DOHH2 (cell line): ENCODE measurements at regions not wholly inside any gene's neighbourhood (a gene's known extent, or its start where the extent isn't known, plus 50 kb on each side); places are given as distances from the start of the nearest gene placed in this dataset.

Source experiments
- H3F3A ChIP-seq: fragments of 200-600 bp; sonication (generic), shearing (Covaris generic); 2 replicates; pipeline ENCODE4 v1.6.0; 2016; ENCODE audit warnings: antibody characterized with exemption, mild to moderate bottlenecking; ENCODE audit not compliant: control insufficient read depth, insufficient read depth
- H3K27ac ChIP-seq: fragments of 200-600 bp; sonication (generic); 2 replicates; pipeline ENCODE4 v1.5.1; 2014; ENCODE audit warnings: low read depth, mild to moderate bottlenecking, low read length, moderate library complexity
- H3K27me3 ChIP-seq: fragments of 200-600 bp; sonication (generic); 2 replicates; pipeline ENCODE4 v1.6.1; 2014; ENCODE audit warnings: mild to moderate bottlenecking, low read length, mixed read lengths; ENCODE audit not compliant: control insufficient read depth
- H3K36me3 ChIP-seq: fragments of 200-600 bp; sonication (generic); 2 replicates; pipeline ENCODE4 v1.6.1; 2014; ENCODE audit warnings: mild to moderate bottlenecking, low read length, moderate library complexity, mixed read lengths; ENCODE audit not compliant: control insufficient read depth
- H3K4me1 ChIP-seq: fragments of 200-600 bp; sonication (generic); 2 replicates; pipeline ENCODE4 v1.6.1; 2014; ENCODE audit warnings: mild to moderate bottlenecking, low read length, mixed read lengths; ENCODE audit not compliant: control insufficient read depth
- H3K4me2 ChIP-seq: fragments of 200-600 bp; sonication (generic); 2 replicates; pipeline ENCODE4 v1.6.0; 2014; ENCODE audit warnings: mild to moderate bottlenecking, low read length, moderate library complexity
- H3K4me3 ChIP-seq: fragments of 200-600 bp; sonication (generic); 2 replicates; pipeline ENCODE4 v1.5.1; 2014; ENCODE audit warnings: mild to moderate bottlenecking, low read length, mixed read lengths
- H3K79me2 ChIP-seq: fragments of 200-600 bp; sonication (generic); 2 replicates; pipeline ENCODE4 v1.6.1; 2014; ENCODE audit warnings: mild to moderate bottlenecking, low read length, mixed read lengths; ENCODE audit not compliant: control insufficient read depth
- H3K9me2 ChIP-seq: fragments of 200-600 bp; sonication (generic); replicated peaks from 2 replicates; pipeline ENCODE4 v1.6.1; 2014; ENCODE audit warnings: mild to moderate bottlenecking, low read length, mixed read lengths; ENCODE audit not compliant: control insufficient read depth
- H3K9me3 ChIP-seq: fragments of 200-600 bp; sonication (generic); 2 replicates; pipeline ENCODE4 v1.6.1; 2014; ENCODE audit warnings: antibody characterized with exemption, low read length, mixed read lengths; ENCODE audit not compliant: control insufficient read depth, insufficient read depth
- H4K20me1 ChIP-seq: fragments of 200-600 bp; sonication (generic); 2 replicates; pipeline ENCODE4 v1.6.0; 2014; ENCODE audit warnings: low read depth, mild to moderate bottlenecking, antibody characterized with exemption, low read length, moderate library complexity; ENCODE audit not compliant: control insufficient read depth, insufficient read depth
- EZH2phosphoT487 ChIP-seq: fragments of 200-600 bp; sonication (generic); IDR thresholded peaks from 2 replicates; pipeline ENCODE4 v1.6.1; 2017; ENCODE audit warnings: borderline replicate concordance, mild to moderate bottlenecking, antibody characterized with exemption, low read length, moderate library complexity, mixed read lengths
- TF ChIP-seq, protein P1 (sequence below): fragments of 200-600 bp; sonication (generic); IDR thresholded peaks from one replicate; pipeline ENCODE4 v1.5.1; 2014; ENCODE audit warnings: antibody characterized with exemption, mild to moderate bottlenecking, low read depth, low read length; ENCODE audit not compliant: poor library complexity, severe bottlenecking

DNA sequence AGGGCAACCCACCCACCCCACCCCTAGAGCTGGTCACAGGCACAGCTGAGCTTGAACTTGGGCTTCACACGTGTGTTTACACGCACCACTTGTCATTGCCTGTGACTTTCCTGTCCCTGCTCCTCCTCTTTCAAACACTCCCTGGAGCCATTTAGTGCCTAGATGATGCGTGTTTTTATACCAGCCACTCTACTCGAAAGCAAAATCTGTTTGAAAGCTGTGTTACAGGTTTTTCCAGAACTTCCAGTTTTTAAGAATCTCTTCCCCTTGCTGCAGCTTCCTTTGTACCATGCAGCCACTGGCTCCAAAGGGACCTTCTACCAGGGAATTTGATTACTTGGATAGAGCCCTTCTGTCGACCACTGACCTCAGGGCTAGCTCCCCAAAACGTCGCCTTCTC, 78.8 kb upstream of the SPRY4 start:
- no peak overlapping the region for H3K27ac ChIP-seq

DNA sequence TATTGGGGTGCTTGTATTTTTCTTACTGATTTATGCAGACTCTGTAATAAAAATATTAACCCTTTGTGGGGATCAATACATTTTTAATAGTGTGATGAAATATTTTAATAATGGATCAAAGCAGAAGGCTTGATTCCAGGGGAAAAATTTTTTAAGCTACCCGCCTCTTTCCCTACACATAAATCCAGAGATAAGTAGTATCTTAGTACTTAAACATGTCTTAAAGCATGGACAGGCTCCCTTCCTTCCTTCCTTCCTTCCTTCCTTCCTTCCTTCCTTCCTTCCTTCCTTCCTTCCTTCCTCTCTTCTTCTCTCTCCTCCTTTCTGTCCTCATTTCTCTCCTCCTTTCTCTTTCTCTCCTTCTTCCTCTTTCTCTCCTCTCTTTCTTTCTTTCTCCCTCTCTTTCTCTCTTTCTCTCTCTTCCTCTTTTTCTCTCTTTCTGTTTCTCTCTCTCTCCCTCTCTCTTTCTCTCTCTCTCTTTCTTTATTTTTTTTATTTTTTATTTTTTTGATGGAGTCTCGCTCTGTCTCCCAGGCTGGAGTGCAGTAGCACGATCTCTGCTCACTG, 78.0 kb upstream of the SPRY4 start:
- H3K9me2 ChIP-seq = no peaks in the 10 kb centered on the region
- H3K4me2 ChIP-seq = no peak overlapping the region
- peaks cover 12% of the 10 kb centered on the region for H3K27me3 ChIP-seq
- no peaks in the 10 kb centered on the region for H3K79me2 ChIP-seq
- no peaks in the 10 kb centered on the region for H3K9me3 ChIP-seq
- no peaks in the 10 kb centered on the region for H3K36me3 ChIP-seq
- H3F3A ChIP-seq = no peaks in the 10 kb centered on the region
- no peaks in the 10 kb centered on the region for H4K20me1 ChIP-seq
- H3K4me3 ChIP-seq = no peak overlapping the region
- TF ChIP-seq, protein P1, sequence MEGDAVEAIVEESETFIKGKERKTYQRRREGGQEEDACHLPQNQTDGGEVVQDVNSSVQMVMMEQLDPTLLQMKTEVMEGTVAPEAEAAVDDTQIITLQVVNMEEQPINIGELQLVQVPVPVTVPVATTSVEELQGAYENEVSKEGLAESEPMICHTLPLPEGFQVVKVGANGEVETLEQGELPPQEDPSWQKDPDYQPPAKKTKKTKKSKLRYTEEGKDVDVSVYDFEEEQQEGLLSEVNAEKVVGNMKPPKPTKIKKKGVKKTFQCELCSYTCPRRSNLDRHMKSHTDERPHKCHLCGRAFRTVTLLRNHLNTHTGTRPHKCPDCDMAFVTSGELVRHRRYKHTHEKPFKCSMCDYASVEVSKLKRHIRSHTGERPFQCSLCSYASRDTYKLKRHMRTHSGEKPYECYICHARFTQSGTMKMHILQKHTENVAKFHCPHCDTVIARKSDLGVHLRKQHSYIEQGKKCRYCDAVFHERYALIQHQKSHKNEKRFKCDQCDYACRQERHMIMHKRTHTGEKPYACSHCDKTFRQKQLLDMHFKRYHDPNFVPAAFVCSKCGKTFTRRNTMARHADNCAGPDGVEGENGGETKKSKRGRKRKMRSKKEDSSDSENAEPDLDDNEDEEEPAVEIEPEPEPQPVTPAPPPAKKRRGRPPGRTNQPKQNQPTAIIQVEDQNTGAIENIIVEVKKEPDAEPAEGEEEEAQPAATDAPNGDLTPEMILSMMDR = no peak
- TF ChIP-seq EZH2phosphoT487 = no peak
- H3K27ac ChIP-seq = no peak overlapping the region
- H3K4me1 ChIP-seq = no peaks in the 10 kb centered on the region

More for the DNA sequence above, 78.8 kb upstream of the SPRY4 start:
- Histone ChIP-seq H3K4me2 (no peak overlapping the region), H3K27me3 (peaks cover 12% of the 10 kb centered on the region), H3K4me1 (no peaks in the 10 kb centered on the region), H4K20me1 (no peaks in the 10 kb centered on the region), H3K4me3 (no peak overlapping the region), H3F3A (no peaks in the 10 kb centered on the region), H3K9me3 (no peaks in the 10 kb centered on the region), H3K9me2 (no peaks in the 10 kb centered on the region), H3K79me2 (no peaks in the 10 kb centered on the region), H3K36me3 (no peaks in the 10 kb centered on the region)
- TF ChIP-seq EZH2phosphoT487 = no peak
- TF ChIP-seq, protein P1 = no peak

DNA sequence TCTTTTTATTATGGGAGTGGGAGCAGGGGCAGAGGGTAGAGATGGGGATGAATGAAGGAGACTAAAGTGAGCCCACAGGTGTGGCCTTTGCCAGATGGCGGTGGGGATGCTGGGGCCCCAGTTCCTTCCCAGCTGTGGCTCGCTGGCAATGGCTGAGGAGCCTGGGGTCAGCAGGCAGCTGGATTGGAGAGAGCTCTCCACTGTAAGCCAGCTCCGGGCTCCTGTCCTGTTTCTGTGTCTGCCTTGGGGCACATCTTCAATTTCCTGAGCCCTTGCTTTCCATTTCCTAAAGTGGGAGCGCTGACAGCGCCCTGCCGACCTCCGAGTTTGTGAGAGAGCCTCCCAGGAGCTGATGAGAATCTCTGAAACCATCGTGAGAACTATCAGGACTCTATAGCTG, 75.6 kb upstream of the SPRY4 start:
- TF ChIP-seq, protein P1 = no peak
- TF ChIP-seq EZH2phosphoT487 = no peak
- peaks cover 11% of the 10 kb centered on the region for H3K27me3 ChIP-seq
- H3K9me2 ChIP-seq = no peaks in the 10 kb centered on the region
- H4K20me1 ChIP-seq = no peaks in the 10 kb centered on the region
- H3K4me1 ChIP-seq = no peaks in the 10 kb centered on the region
- no peaks in the 10 kb centered on the region; the same call in 1 of the 2 replicates for H3K9me3 ChIP-seq
- no peak overlapping the region for H3K4me3 ChIP-seq
- H3K4me2 ChIP-seq = no peak overlapping the region
- H3F3A ChIP-seq = no peaks in the 10 kb centered on the region
- no peaks in the 10 kb centered on the region for H3K79me2 ChIP-seq
- no peaks in the 10 kb centered on the region for H3K36me3 ChIP-seq
- no peak overlapping the region for H3K27ac ChIP-seq

DNA sequence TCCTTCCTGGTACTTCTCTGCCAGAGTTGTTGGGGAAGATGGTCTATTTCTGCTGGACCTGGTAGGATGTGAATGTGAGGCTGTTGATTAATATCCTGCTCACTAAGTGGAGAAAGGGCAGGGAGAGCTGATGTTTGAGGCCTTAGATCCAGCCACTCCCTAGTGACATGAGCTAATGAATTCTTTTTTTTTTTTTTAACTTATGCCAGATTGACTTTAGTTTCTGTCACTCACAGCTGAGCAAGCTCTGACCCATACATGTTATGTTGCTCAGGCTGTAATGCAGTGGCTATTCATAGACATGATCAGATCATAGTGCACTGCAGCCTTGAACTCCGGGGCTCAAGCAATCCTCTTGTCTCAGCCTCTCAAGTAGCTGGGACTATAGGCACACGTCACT, 75.1 kb upstream of the SPRY4 start:
- TF ChIP-seq, protein P1 = no peak
- no peak for TF ChIP-seq EZH2phosphoT487

More for the DNA sequence above, 75.1 kb upstream of the SPRY4 start:
- no peaks in the 10 kb centered on the region for H3K79me2 ChIP-seq
- H3F3A ChIP-seq = no peaks in the 10 kb centered on the region
- H3K36me3 ChIP-seq = no peaks in the 10 kb centered on the region
- no peaks in the 10 kb centered on the region for H4K20me1 ChIP-seq
- no peak overlapping the region for H3K27ac ChIP-seq
- no peaks in the 10 kb centered on the region for H3K4me1 ChIP-seq
- no peak overlapping the region for H3K4me3 ChIP-seq
- peaks cover 7% of the 10 kb centered on the region for H3K27me3 ChIP-seq
- no peaks in the 10 kb centered on the region; the same call in 1 of the 2 replicates for H3K9me3 ChIP-seq
- no peak overlapping the region for H3K4me2 ChIP-seq
- H3K9me2 ChIP-seq = no peaks in the 10 kb centered on the region
